ENCODE measurements at regions not wholly inside any gene's neighbourhood (a gene's known extent, or its start where the extent isn't known, plus 50 kb on each side); places are given as distances from the start of the nearest gene placed in this dataset.

DNA sequence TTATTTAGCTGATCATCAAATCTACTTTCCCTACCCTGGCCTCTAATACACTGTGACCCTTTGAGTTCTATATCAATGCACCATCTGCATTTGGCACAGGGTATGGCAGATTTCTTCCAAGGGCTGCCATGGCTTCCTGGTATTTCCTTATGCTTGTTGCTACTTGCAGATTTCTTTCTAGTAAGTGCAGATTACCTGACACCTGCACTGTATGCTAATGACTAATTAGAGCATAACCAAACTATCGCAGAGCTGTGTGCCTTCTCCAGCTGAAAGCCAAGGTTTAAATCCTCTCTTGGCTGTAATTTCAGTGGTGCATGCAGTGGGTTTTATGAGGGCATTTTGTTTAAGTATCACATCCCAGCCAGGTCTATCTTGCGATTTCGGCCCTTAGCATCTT, 293.7 kb downstream of the KIF4B start:
- TF ChIP-seq POLR2AphosphoS5 (IDR thresholded peaks at IDR 0.05; ENCODE audit: low read depth, low read length) (no peak), TAF1 (IDR thresholded peaks at IDR 0.05; ENCODE audit: borderline replicate concordance, low read depth, low read length) (no peak), POLR2A (IDR thresholded peaks at IDR 0.05; ENCODE audit: low read depth, low read length) (no peak)
- no peak for FAIRE-seq
- no peak for DNase-seq (ENCODE audit: insufficient read length)

DNA sequence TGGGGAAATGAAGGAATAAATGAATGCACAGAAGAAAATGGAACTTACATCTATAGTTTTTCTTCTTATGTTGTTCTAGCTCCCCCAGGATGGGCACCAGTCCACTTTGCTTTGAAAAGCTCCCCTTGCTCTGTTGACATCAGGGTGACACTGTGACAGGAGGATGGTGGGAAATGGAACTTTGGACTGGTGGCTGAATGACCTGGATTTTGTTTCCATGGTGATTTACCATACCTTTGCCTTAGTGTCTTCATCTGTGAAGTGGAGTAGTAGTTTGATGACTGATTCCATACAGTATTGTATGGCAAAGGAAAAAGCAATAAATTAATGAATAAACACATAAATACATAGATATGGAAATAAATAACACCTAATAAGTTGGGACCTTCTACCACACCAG, 294.7 kb downstream of the KIF4B start:
- no peak for FAIRE-seq
- DNase-seq (ENCODE audit: insufficient read length), result no peak
- TF ChIP-seq POLR2A (IDR thresholded peaks at IDR 0.05; ENCODE audit: low read depth, low read length) (no peak), TAF1 (IDR thresholded peaks at IDR 0.05; ENCODE audit: borderline replicate concordance, low read depth, low read length) (no peak), POLR2AphosphoS5 (IDR thresholded peaks at IDR 0.05; ENCODE audit: low read depth, low read length) (no peak)

DNA sequence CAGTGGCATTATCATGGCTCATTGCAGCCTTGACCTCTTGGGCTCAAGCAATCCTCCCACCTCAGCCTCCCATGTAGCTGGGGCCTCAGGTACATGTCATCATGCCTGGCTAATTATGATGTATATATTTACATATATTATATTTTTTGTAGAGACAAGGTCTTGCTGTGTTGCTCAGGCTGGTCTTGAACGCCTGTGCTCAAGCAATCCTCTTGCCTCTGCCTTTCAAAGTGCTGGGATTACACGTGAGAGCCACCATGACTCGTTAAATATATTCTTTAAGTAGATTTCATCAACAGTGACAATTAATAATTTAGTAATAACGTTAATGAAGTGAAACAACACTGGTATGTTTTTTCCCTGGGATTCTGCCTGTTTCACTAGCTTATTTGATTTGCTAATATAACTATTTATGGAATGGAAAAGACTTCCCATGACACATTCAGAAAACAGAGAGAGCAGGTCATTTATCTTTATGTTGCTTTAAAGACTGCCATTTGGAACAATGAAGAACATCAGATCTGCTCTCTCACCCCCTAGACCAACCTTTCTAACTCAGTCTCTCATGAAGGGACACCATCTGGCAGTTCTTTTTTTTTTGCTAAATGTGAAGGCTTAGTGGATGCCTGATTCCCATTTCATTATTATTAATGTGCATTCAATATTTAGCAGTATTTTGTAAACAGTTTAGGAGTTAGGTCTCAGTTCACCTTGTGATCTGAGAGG, 295.6 kb downstream of the KIF4B start:
- FAIRE-seq, result no peak
- DNase-seq (ENCODE audit: insufficient read length), result no peak
- no peak for TF ChIP-seq POLR2AphosphoS5 (IDR thresholded peaks at IDR 0.05; ENCODE audit: low read depth, low read length)
- no peak for TF ChIP-seq TAF1 (IDR thresholded peaks at IDR 0.05; ENCODE audit: borderline replicate concordance, low read depth, low read length)
- TF ChIP-seq POLR2A (IDR thresholded peaks at IDR 0.05; ENCODE audit: low read depth, low read length), result no peak

DNA sequence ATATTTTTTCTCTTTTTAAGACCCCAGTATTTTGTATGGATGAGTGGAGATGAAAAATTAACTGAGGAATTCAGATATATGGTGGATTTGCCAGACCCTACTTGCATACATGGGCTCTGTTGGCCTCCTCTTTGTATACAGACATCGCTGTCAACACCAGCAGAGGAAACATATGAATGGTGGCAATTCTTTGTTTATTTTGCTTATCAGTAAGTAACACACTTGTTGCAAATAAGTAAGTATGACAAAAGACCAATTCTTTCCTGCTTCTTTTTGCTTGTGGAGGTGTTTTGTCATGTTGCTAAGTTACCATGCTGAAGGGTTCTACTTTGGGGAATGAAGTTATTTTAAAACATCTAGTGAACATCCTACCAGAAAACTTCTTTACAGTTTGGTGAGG, 298.2 kb downstream of the KIF4B start:
- DNase-seq (ENCODE audit: insufficient read length), result no peak
- no peak for FAIRE-seq
- TF ChIP-seq TAF1 (IDR thresholded peaks at IDR 0.05; ENCODE audit: borderline replicate concordance, low read depth, low read length), result no peak
- no peak for TF ChIP-seq POLR2A (IDR thresholded peaks at IDR 0.05; ENCODE audit: low read depth, low read length)
- no peak for TF ChIP-seq POLR2AphosphoS5 (IDR thresholded peaks at IDR 0.05; ENCODE audit: low read depth, low read length)

DNA sequence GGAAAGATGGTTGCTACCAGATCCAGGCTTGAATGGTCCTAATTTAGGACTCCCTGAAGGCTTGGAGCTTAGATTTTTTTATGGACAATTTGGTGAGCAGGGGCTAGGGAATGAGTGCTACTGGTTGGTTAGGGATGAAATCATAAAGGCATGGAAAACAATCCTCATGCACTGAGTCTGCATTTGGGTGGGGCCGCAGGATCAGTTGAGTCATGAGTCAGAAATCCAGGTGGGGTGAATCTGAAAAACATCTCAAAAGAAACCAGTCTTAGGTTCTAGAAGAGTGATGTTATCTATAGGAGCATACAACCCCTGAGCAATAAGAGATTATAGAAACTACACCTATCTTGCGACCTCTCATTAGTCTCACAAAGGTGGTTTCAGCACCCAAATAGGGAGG, 300.0 kb downstream of the KIF4B start:
- DNase-seq (ENCODE audit: insufficient read length), result no peak
- no peak for FAIRE-seq
- TF ChIP-seq POLR2AphosphoS5 (IDR thresholded peaks at IDR 0.05; ENCODE audit: low read depth, low read length) (no peak), TAF1 (IDR thresholded peaks at IDR 0.05; ENCODE audit: borderline replicate concordance, low read depth, low read length) (no peak), POLR2A (IDR thresholded peaks at IDR 0.05; ENCODE audit: low read depth, low read length) (no peak)

DNA sequence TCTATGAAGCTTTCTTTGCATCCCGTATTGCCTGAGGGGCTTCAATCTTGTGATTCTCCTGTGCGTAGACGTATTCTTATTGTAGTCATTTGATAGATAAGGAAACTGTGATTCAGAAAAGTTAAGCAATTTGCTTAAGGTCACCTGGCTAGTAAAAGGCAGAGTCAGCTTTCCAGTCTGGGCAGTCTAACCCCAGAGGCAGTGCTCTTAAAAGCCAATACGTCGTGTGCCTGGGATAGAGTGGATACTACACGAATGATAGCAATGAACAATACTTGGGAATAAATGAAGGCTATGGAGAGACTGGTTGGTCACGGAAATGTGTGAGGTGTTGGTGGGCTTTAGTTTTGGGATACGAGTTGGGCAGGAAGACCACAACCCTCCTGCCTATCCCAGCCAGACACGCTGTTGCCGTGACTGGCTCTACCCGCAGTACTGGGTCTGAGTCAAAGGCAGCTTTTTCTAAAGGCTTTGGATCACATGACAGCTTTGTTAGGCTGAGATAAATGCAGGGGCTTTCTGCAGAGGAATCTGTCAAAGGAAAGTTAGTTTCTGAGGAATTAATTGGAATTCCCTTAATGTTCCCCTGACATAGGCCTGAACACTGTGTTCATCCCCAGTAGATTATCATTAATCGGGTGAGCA, 302.6 kb downstream of the KIF4B start:
- TF ChIP-seq POLR2AphosphoS5 (IDR thresholded peaks at IDR 0.05; ENCODE audit: low read depth, low read length) (no peak), POLR2A (IDR thresholded peaks at IDR 0.05; ENCODE audit: low read depth, low read length) (no peak), TAF1 (IDR thresholded peaks at IDR 0.05; ENCODE audit: borderline replicate concordance, low read depth, low read length) (no peak)
- no peak for FAIRE-seq
- no peak for DNase-seq (ENCODE audit: insufficient read length)

DNA sequence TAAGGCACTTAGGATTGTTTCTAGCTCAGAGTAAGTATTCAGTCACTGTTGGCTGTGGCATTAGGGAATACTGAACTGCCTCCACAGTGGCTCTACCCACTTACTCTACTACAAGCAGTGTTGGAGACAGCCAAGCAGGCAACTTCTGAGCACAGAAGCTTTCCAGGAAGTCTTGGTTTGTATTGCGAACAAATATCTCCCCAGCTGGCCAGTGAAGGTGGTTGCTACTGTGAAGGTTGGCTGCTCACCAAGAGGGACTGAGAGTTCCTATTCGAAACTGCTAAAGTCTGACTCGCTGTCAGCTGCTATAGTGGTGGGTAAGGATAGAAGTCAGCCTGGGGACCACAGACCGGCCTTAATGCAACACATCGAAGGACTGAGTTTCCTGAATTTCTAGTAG, 319.1 kb downstream of the KIF4B start:
- DNase-seq (ENCODE audit: insufficient read length), result no peak
- FAIRE-seq, result peak; percentile 79
- TF ChIP-seq POLR2AphosphoS5 (IDR thresholded peaks at IDR 0.05; ENCODE audit: low read depth, low read length) (no peak), POLR2A (IDR thresholded peaks at IDR 0.05; ENCODE audit: low read depth, low read length) (no peak), TAF1 (IDR thresholded peaks at IDR 0.05; ENCODE audit: borderline replicate concordance, low read depth, low read length) (no peak)

DNA sequence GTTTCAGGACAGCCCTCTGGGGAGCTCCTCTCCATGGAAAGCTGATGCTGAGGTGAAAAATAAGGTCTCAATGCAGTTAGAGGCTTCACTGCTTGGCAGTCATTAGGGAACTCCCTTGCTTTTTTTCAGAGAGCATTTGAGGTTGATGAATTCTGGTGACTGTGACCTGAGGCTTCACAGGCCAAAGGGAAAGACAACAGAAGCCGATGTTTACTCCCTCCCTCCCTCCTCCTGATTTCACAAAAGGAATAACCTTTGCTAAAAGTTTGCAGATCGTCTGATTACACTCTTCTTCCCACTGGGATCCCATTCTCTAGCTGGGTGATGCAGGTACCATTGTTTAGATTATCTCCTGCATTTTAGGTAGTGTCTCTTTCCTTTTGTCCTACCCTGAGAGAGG, 329.4 kb downstream of the KIF4B start:
- FAIRE-seq (no peak), DNase-seq (ENCODE audit: insufficient read length) (no peak)
- TF ChIP-seq POLR2AphosphoS5 (IDR thresholded peaks at IDR 0.05; ENCODE audit: low read depth, low read length) (no peak), TAF1 (IDR thresholded peaks at IDR 0.05; ENCODE audit: borderline replicate concordance, low read depth, low read length) (no peak), POLR2A (IDR thresholded peaks at IDR 0.05; ENCODE audit: low read depth, low read length) (no peak)

DNA sequence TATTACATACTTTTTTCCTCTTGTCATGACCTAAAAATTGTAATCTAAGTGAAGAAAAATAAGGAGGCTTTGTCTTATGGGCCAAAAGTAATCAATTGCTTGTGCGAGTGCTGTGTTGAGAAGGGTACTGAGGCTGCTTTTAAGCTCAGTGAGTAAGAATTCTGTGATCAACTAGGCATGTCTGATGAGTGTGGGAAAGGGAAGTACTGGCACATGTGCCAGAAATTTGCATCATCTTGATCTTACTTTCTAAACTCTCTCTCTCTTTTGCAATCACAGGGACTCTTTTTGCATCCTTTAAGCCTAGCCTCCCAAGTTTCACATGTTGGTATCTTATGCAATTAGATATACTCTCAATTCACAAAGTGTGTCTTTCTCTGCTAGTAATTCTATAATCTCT, 329.9 kb downstream of the KIF4B start:
- no peak for DNase-seq (ENCODE audit: insufficient read length)
- FAIRE-seq, result no peak
- TF ChIP-seq POLR2A (IDR thresholded peaks at IDR 0.05; ENCODE audit: low read depth, low read length), result no peak
- no peak for TF ChIP-seq TAF1 (IDR thresholded peaks at IDR 0.05; ENCODE audit: borderline replicate concordance, low read depth, low read length)
- no peak for TF ChIP-seq POLR2AphosphoS5 (IDR thresholded peaks at IDR 0.05; ENCODE audit: low read depth, low read length)

DNA sequence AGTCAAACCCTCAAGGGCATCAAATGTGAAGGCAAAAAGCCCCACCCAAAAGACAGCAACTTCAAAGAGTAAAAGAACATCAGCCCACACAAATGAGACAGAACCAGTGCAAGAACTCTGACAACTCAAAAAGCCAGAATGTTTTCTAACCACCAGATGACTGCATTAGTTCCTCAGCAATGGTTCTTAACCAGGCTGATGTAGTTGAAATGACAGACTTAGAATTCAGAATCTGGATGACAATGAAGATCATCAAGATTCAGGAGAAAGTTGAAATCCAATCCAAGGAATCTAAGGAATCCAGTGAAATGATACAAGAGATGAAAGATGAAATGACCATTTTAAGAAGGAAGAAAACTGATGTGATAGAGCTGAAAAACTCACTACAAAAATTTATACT, 339.7 kb downstream of the KIF4B start:
- FAIRE-seq, result no peak
- DNase-seq (ENCODE audit: insufficient read length), result no peak
- no peak for TF ChIP-seq TAF1 (IDR thresholded peaks at IDR 0.05; ENCODE audit: borderline replicate concordance, low read depth, low read length)

DNA sequence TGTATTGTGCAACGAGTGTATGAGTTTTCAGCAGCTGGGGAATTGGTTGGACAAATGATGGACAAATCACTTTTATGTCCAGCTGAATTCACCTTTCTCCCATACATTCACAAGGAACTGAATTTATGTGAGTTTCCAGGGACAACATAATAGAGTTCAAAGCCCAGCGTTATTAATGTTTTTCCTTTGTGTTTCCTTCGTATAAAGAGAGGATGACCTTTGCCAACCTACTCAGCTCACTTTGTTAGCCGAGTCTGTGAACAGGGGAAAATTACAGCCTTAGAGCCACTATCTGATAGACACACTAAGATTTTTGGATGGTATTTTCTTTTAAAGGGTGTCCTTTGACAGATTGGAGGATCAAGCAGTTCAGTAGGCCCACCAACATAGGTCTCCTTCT, 352.5 kb downstream of the KIF4B start:
- no peak for DNase-seq (ENCODE audit: insufficient read length)
- no peak for FAIRE-seq
- TF ChIP-seq TAF1 (IDR thresholded peaks at IDR 0.05; ENCODE audit: borderline replicate concordance, low read depth, low read length) (no peak), POLR2A (IDR thresholded peaks at IDR 0.05; ENCODE audit: low read depth, low read length) (no peak)

DNA sequence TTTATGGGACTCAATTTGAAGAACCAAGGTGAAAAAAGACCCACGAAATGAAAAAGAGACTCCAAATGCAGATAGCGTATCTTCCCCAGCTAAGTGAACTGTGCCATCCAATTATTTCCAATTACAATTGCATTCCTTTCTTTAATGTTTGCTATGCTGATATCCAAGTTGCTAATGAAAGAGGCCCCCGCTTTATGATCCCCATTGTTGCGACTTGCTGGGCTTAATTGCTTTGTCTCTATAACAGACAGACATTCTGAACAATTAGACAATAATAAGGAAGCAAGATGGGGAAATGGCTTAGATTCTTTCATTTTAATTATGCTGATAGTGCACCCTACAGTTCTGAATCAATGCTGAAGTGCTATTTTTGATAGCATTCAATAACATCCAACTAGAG, 354.3 kb downstream of the KIF4B start:
- FAIRE-seq (no peak), DNase-seq (ENCODE audit: insufficient read length) (no peak)
- no peak for TF ChIP-seq POLR2AphosphoS5 (IDR thresholded peaks at IDR 0.05; ENCODE audit: low read depth, low read length)
- no peak for TF ChIP-seq TAF1 (IDR thresholded peaks at IDR 0.05; ENCODE audit: borderline replicate concordance, low read depth, low read length)
- TF ChIP-seq POLR2A (IDR thresholded peaks at IDR 0.05; ENCODE audit: low read depth, low read length), result no peak

Measured in GM12892 (cell line).